Large intestine (tissue), 3 donors: ENCODE measurements at regions not wholly inside any gene's neighbourhood (a gene's known extent, or its start where the extent isn't known, plus 50 kb on each side); places are given as distances from the start of the nearest gene placed in this dataset.
A peak's percentile ranks its signal among the peaks of the same experiment; 100 is the strongest.

Source experiments
- DNase-seq, 2 donors: peaks; one replicate each; pipeline versions ENCODE4 v3.0.0 to v3.0.0-alpha.2; 2013
- H3K27ac ChIP-seq: one replicate; pipeline ENCODE4 v1.5.1; 2013; ENCODE audit warnings: low read length
- H3K27me3 ChIP-seq: 2 replicates; pipeline ENCODE4 v1.6.1; 2013; ENCODE audit warnings: low read length; ENCODE audit not compliant: control insufficient read depth, insufficient read depth
- H3K36me3 ChIP-seq: 2 replicates; pipeline ENCODE4 v1.6.1; 2013; ENCODE audit warnings: low read length; ENCODE audit not compliant: control insufficient read depth, insufficient read depth
- H3K4me1 ChIP-seq: one replicate; pipeline ENCODE4 v1.6.1; 2013; ENCODE audit warnings: low read length; ENCODE audit not compliant: control insufficient read depth, insufficient read depth
- H3K4me3 ChIP-seq: one replicate; pipeline ENCODE4 v1.5.1; 2013; ENCODE audit warnings: low read length
- H3K9me3 ChIP-seq: one replicate; pipeline ENCODE4 v1.6.1; 2013; ENCODE audit warnings: mild to moderate bottlenecking, low read depth, low read length, moderate library complexity; ENCODE audit not compliant: control insufficient read depth
- WGBS: methylation state at CpG from one replicate; pipeline ENCODE4 v1.1.5; 2013; ENCODE audit warnings: low lambda C conversion rate; ENCODE audit not compliant: insufficient coverage; 5-methylcytosine and 5-hydroxymethylcytosine counted together

DNA sequence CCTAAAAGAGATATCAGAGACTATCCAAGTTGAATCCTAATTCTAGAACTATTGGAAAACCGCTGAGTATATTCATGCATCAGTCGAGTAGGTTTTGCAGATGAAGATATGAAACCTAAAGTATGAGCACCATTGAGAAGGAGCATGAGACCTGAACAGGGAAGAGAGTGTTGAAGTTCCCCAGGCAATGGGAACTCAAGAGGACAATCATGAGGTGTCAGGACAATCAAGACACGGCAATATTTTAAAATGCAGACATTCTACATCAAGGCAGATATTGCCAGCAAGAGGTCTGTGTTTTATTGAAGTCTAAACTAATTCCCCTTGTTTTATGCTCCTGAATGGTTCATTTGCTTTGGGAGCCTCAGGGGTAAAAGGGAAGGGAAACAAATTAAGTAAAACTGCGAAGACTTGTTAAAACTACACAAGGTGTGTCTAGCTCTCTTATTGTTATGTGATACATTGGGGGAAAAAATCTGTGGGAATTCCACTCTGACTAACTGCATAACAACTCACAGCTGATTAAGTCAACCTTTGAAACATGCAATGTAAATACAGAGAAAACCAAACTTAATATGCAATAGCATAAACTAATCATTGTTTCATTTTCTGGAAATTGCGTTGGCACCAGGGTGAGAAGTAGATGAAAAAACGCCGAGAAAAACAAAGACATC is 347.9 kb upstream of the ADGRL2 start:
- 20% methylated on average over 3 of the region's 7 CpGs for WGBS

DNA sequence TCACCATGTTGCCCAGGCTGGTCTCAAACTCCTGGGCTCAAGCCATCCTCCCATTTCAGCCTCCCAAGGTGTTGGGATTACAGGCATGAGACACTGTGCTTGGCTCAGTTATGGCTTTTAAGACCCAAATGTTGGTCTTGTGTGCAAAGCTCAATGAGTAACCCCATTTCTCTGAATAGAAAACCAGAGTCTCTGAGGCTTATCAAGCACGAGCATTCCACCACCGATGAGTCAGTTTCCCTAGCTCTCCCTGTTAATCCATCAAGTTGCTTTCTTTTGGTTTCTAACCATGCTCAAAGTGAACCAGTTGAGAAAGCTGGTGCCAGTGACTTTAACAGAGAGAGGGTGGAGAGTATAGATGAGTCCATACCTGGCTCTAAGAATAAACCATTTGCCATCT is 350.9 kb upstream of the ADGRL2 start:
- WGBS, result no CpG with 5 or more reads among the region's 2 CpGs
- Histone ChIP-seq H3K4me3 (no peak overlapping the region), H3K9me3 (no peaks in the 10 kb centered on the region), H3K4me1 (peaks cover 7% of the 10 kb centered on the region), H3K27me3 (no peaks in the 10 kb centered on the region), H3K27ac (no peak overlapping the region), H3K36me3 (no peaks in the 10 kb centered on the region)
- DNase-seq, result no peak

More for the DNA sequence above, 347.9 kb upstream of the ADGRL2 start:
- peak overlapping the region; percentile 66 for H3K27ac ChIP-seq
- H3K27me3 ChIP-seq, result no peaks in the 10 kb centered on the region
- peak; percentile 37 to 84 for DNase-seq
- no peaks in the 10 kb centered on the region for H3K36me3 ChIP-seq
- peak overlapping the region; percentile 30 for H3K4me3 ChIP-seq
- H3K9me3 ChIP-seq, result no peaks in the 10 kb centered on the region
- peaks cover 7% of the 10 kb centered on the region for H3K4me1 ChIP-seq

DNA sequence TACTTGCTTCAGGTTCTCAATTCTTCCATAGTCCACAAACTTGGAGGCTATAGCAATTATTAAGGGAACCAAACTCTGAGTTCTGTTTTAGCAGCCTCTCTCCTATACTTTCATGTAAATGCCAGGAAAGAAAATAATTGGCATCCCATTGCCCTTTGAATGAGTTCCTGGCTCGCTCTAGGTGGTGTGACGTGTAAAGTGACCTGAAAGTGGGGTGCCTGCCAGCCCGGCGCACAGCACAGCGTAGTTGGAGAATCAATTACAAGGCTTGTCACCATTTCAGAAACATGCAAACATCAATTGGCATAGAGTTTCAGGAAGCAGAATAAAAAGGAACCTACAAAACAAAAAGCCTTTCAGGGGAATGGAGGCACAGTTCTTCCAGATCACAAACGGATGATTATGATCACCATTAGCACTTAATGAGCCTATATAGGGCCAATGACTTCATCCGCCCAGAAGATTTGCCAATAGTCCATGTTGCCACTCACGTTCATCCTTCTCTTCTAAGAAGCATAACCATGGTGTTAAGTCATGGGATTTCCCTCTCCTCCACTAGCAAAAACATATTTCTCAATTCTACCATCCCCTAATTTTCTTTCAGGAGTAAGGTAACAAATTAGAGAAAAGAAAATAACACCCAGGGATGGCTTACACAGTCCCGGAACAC is 354.6 kb upstream of the ADGRL2 start:
- no peak for DNase-seq
- Histone ChIP-seq H3K4me3 (no peak overlapping the region), H3K9me3 (no peaks in the 10 kb centered on the region), H3K4me1 (peaks cover 5% of the 10 kb centered on the region), H3K27ac (no peak overlapping the region), H3K27me3 (no peaks in the 10 kb centered on the region), H3K36me3 (no peaks in the 10 kb centered on the region)
- WGBS, result 93% methylated on average over 2 of the region's 9 CpGs

DNA sequence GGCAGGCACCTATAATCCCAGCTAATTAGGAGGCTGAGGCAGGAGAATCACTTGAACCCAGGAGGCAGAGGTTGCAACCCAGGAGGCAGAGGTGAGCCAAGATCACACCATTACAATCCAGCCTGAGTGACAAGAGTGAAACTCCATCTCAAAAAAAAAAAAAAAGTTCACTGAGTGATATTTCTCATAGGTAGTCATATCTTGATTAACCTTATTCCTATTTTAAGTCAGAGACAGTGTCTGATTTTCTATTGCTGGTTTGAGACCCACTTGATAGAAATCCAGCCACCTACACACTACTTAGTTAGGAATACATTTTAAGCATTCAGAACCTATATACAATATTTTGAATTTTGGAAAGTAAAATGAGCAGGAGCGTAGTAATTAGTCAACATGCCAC is 357.4 kb upstream of the ADGRL2 start:
- H3K27ac ChIP-seq, result no peak overlapping the region
- H3K4me3 ChIP-seq, result no peak overlapping the region
- no peaks in the 10 kb centered on the region for H3K36me3 ChIP-seq
- H3K4me1 ChIP-seq, result peaks cover 5% of the 10 kb centered on the region
- no CpG with 5 or more reads among the region's 1 CpG for WGBS
- no peaks in the 10 kb centered on the region for H3K27me3 ChIP-seq
- H3K9me3 ChIP-seq, result peaks cover 7% of the 10 kb centered on the region
- no peak for DNase-seq

GRCh38 chr1:81439046-81439823 is 361.5 kb upstream of the ADGRL2 start:
- H3K27me3 ChIP-seq, result no peaks in the 10 kb centered on the region
- H3K4me3 ChIP-seq, result no peak overlapping the region
- H3K27ac ChIP-seq, result no peak overlapping the region
- peaks cover 7% of the 10 kb centered on the region for H3K9me3 ChIP-seq
- H3K36me3 ChIP-seq, result no peaks in the 10 kb centered on the region
- H3K4me1 ChIP-seq, result peaks cover under 1% of the 10 kb centered on the region
- no peak for DNase-seq
- WGBS, result 100% methylated on average over 1 of the region's 12 CpGs

GRCh38 chr1:81437649-81438048 is 363.1 kb upstream of the ADGRL2 start:
- Histone ChIP-seq H3K36me3 (no peaks in the 10 kb centered on the region), H3K4me1 (no peaks in the 10 kb centered on the region), H3K4me3 (no peak overlapping the region), H3K27me3 (no peaks in the 10 kb centered on the region), H3K27ac (no peak overlapping the region), H3K9me3 (peaks cover 7% of the 10 kb centered on the region)
- no CpG with 5 or more reads among the region's 3 CpGs for WGBS
- DNase-seq, result no peak

GRCh38 chr1:81437213-81437612 is 363.5 kb upstream of the ADGRL2 start:
- no CpG with 5 or more reads among the region's 1 CpG for WGBS
- Histone ChIP-seq H3K9me3 (peaks cover 7% of the 10 kb centered on the region), H3K4me1 (no peaks in the 10 kb centered on the region), H3K36me3 (no peaks in the 10 kb centered on the region), H3K4me3 (no peak overlapping the region), H3K27ac (no peak overlapping the region), H3K27me3 (no peaks in the 10 kb centered on the region)
- no peak for DNase-seq

GRCh38 chr1:81435175-81435574 is 365.6 kb upstream of the ADGRL2 start:
- no peaks in the 10 kb centered on the region for H3K27me3 ChIP-seq
- H3K4me1 ChIP-seq, result no peaks in the 10 kb centered on the region
- H3K36me3 ChIP-seq, result no peaks in the 10 kb centered on the region
- no peak overlapping the region for H3K4me3 ChIP-seq
- no peak for DNase-seq
- no peak overlapping the region for H3K27ac ChIP-seq
- WGBS, result no CpG with 5 or more reads among the region's 1 CpG
- H3K9me3 ChIP-seq, result peaks cover 7% of the 10 kb centered on the region

- no peaks in the 10 kb centered on the region for H3K9me3 ChIP-seq
- no peak overlapping the region for H3K27ac ChIP-seq
- no CpG with 5 or more reads among the region's 2 CpGs for WGBS
- H3K4me1 ChIP-seq, result peaks cover 5% of the 10 kb centered on the region
- peak in 1 of 2 donors; percentile 27 for DNase-seq
- H3K36me3 ChIP-seq, result no peaks in the 10 kb centered on the region
- H3K27me3 ChIP-seq, result no peaks in the 10 kb centered on the region
- no peak overlapping the region for H3K4me3 ChIP-seq
Observed at GRCh38 chr1:81433676-81434075, 367.1 kb upstream of the ADGRL2 start.

DNA sequence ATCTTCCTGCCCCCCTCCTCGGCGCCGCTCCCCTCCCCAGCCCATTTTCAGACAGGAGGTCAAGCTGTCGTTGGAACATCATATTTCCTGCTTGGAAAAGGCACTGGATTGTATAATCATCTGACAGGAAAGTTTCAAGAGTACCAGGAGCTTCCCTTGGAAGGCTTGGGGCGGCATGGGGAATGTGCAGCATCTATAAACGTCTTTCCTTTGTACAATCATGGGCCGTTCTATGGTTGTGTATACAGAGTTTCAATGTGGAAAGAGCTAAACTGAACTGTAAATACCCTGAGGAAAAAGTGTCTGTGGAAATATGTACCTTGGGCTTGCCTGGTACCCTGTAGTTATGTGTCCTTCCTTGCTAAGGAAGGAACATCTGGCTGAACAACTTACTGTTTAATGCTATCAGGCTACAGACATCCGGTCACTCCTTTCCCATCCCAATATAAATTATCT is 368.1 kb upstream of the ADGRL2 start:
- Histone ChIP-seq H3K27ac (no peak overlapping the region), H3K4me1 (peaks cover 5% of the 10 kb centered on the region), H3K9me3 (no peaks in the 10 kb centered on the region), H3K27me3 (no peaks in the 10 kb centered on the region), H3K36me3 (no peaks in the 10 kb centered on the region), H3K4me3 (no peak overlapping the region)
- WGBS, result no CpG with 5 or more reads among the region's 8 CpGs
- DNase-seq, result peak in 1 of 2 donors; percentile 20
